ENCODE measurements at regions not wholly inside any gene's neighbourhood (a gene's known extent, or its start where the extent isn't known, plus 50 kb on each side); places are given as distances from the start of the nearest gene placed in this dataset.

- TF ChIP-seq CTCF (IDR thresholded peaks at IDR 0.05) (no peak), ZNF416 (CRISPR knock-in tag; IDR thresholded peaks at IDR 0.05) (no peak), ZNF121 (CRISPR knock-in tag; IDR thresholded peaks at IDR 0.05) (no peak), USF2 (CRISPR knock-in tag; IDR thresholded peaks at IDR 0.05) (no peak), ATF1 (CRISPR knock-in tag; IDR thresholded peaks at IDR 0.05) (no peak), USF1 (CRISPR knock-in tag; IDR thresholded peaks at IDR 0.05) (no peak), ZSCAN18 (CRISPR knock-in tag; IDR thresholded peaks at IDR 0.05) (no peak)
Observed at GRCh38 chr5:93122446-93122845, 458.6 kb downstream of the NR2F1-AS1 start.
